Esophagus muscularis mucosa (tissue), 3 donors: ENCODE measurements at regions not wholly inside any gene's neighbourhood (a gene's known extent, or its start where the extent isn't known, plus 50 kb on each side); places are given as distances from the start of the nearest gene placed in this dataset.

Experiments used
- POLR2AphosphoS5 ChIP-seq, 2 donors: sonication (generic); formaldehyde crosslinking; IDR thresholded peaks; one replicate each; pipeline ENCODE4 v1.6.1; 2017; ENCODE audit warnings: antibody characterized with exemption in 2 of 2
- TF ChIP-seq, protein P1 (sequence below), 3 experiments: fragments of 200-600 bp in 2 of 3; fragments of 450-650 bp in 1 of 3; sonication (generic) in 2 of 3; IDR thresholded peaks; one replicate each; pipeline ENCODE4 v1.5.1; 2017 to 2019; ENCODE audit warnings: antibody characterized with exemption in 3 of 3, mild to moderate bottlenecking in 2 of 3, moderate library complexity in 1 of 3

DNA sequence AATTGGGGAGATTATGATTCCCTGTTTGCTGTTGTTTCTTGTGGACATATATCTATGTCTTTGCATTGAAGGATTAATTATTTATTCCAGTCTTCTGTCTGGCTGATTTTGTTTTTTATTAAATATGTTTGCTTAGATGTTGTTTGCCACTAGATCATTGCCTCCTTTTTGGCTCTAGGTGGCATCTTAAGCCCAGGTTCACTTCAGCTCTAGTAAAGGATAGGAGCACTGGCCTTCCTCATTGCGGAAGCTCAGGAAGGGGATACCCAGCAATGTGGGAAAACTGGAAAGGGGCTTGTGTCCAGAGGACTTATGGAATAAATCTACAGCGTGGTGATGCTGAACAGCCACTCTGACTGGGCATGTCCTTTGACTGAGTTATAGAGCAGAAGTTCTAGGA, 821.6 kb downstream of the PDCD6IP start:
- TF ChIP-seq, protein P1, sequence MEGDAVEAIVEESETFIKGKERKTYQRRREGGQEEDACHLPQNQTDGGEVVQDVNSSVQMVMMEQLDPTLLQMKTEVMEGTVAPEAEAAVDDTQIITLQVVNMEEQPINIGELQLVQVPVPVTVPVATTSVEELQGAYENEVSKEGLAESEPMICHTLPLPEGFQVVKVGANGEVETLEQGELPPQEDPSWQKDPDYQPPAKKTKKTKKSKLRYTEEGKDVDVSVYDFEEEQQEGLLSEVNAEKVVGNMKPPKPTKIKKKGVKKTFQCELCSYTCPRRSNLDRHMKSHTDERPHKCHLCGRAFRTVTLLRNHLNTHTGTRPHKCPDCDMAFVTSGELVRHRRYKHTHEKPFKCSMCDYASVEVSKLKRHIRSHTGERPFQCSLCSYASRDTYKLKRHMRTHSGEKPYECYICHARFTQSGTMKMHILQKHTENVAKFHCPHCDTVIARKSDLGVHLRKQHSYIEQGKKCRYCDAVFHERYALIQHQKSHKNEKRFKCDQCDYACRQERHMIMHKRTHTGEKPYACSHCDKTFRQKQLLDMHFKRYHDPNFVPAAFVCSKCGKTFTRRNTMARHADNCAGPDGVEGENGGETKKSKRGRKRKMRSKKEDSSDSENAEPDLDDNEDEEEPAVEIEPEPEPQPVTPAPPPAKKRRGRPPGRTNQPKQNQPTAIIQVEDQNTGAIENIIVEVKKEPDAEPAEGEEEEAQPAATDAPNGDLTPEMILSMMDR (IDR thresholded peaks at IDR 0.05): no peak
- TF ChIP-seq POLR2AphosphoS5 (IDR thresholded peaks at IDR 0.05): no peak
